ENCODE measurements at regions not wholly inside any gene's neighbourhood (a gene's known extent, or its start where the extent isn't known, plus 50 kb on each side); places are given as distances from the start of the nearest gene placed in this dataset.

- in situ Hi-C loops (cut with HindIII; ENCODE audit: low sequenced_read_pairs) = no loop called here
- no peak for TF ChIP-seq CTCF (IDR thresholded peaks at IDR 0.05; ENCODE audit: low read depth, low read length)
- DNase-seq (ENCODE audit: low read depth, low spot score) = no peak
- H3K4me3 ChIP-seq (ENCODE audit: low read depth, low read length) = no peak overlapping the region
Observed at GRCh38 chr6:16055852-16056251, 73.0 kb upstream of the MYLIP start.

- peak; percentile 53 for DNase-seq (ENCODE audit: low read depth, low spot score)
- no peak overlapping the region for H3K4me3 ChIP-seq (ENCODE audit: low read depth, low read length)
- TF ChIP-seq CTCF (IDR thresholded peaks at IDR 0.05; ENCODE audit: low read depth, low read length) = no peak
- in situ Hi-C loops (cut with HindIII; ENCODE audit: low sequenced_read_pairs) = no loop called here
Observed at GRCh38 chr6:16049168-16049567, 79.7 kb upstream of the MYLIP start.

- in situ Hi-C loops (cut with HindIII; ENCODE audit: low sequenced_read_pairs) = no loop called here
- no peak overlapping the region for H3K4me3 ChIP-seq (ENCODE audit: low read depth, low read length)
Observed at GRCh38 chr6:16048221-16048620, 80.7 kb upstream of the MYLIP start.

GRCh38 chr6:16047435-16047990, 81.4 kb upstream of the MYLIP start:
- in situ Hi-C loops (cut with HindIII; ENCODE audit: low sequenced_read_pairs) = no loop called here
- no peak overlapping the region for H3K4me3 ChIP-seq (ENCODE audit: low read depth, low read length)
- no peak for TF ChIP-seq CTCF (IDR thresholded peaks at IDR 0.05; ENCODE audit: low read depth, low read length)
- DNase-seq (ENCODE audit: low read depth, low spot score) = no peak

More at GRCh38 chr6:16048221-16048620, 80.7 kb upstream of the MYLIP start:
- no peak for DNase-seq (ENCODE audit: low read depth, low spot score)
- TF ChIP-seq CTCF (IDR thresholded peaks at IDR 0.05; ENCODE audit: low read depth, low read length) = no peak

- no peak for TF ChIP-seq CTCF (IDR thresholded peaks at IDR 0.05; ENCODE audit: low read depth, low read length)
- no peak for DNase-seq (ENCODE audit: low read depth, low spot score)
- in situ Hi-C loops (cut with HindIII; ENCODE audit: low sequenced_read_pairs) = no loop called here
- no peak overlapping the region for H3K4me3 ChIP-seq (ENCODE audit: low read depth, low read length)
Observed at GRCh38 chr6:16045238-16045637, 83.6 kb upstream of the MYLIP start.

- DNase-seq (ENCODE audit: low read depth, low spot score) = no peak
- H3K4me3 ChIP-seq (ENCODE audit: low read depth, low read length) = no peak overlapping the region
- in situ Hi-C loops (cut with HindIII; ENCODE audit: low sequenced_read_pairs) = no loop called here
- no peak for TF ChIP-seq CTCF (IDR thresholded peaks at IDR 0.05; ENCODE audit: low read depth, low read length)
Observed at GRCh38 chr6:16044211-16044643, 84.7 kb upstream of the MYLIP start.

Measured in astrocyte of the spinal cord (primary cell).